Activated T-cell treated with anti-CD3 and anti-CD28 coated beads, Interleukin-2, amount 50 U/mL, for 48 hours (primary cell): ENCODE measurements at regions not wholly inside any gene's neighbourhood (a gene's known extent, or its start where the extent isn't known, plus 50 kb on each side); places are given as distances from the start of the nearest gene placed in this dataset.
"Not testable (repeated sequence)": the region's sequence is repeated elsewhere in the genome, so short reads cannot be mapped to it uniquely, and the experiment has no call there.

Experiments
- DNase-seq, 2 experiments: peaks; one replicate each; pipeline ENCODE4 v3.0.0-alpha.2; 2020

DNA sequence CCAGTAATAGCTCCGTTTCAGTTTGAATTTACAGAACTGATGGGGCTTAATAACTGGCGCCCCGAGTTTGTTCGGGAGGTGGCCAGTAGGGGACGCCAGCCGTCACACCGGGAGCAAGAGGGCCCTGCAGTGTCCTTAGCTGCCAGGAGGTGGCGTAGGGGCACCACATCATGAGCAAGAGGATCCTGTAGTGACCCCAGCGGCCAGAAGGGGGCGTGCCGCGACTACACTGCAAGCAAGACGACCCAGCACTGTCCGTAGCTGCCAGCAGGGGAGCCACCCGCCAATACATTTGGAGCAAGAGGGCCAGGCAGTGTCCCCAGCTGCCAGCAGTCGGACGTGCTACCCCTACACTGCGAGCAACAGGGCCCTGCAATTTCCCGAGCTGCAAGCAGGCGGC is 663.7 kb upstream of the B3GAT1 start:
- DNase-seq = peak; percentile 84 to 88

DNA sequence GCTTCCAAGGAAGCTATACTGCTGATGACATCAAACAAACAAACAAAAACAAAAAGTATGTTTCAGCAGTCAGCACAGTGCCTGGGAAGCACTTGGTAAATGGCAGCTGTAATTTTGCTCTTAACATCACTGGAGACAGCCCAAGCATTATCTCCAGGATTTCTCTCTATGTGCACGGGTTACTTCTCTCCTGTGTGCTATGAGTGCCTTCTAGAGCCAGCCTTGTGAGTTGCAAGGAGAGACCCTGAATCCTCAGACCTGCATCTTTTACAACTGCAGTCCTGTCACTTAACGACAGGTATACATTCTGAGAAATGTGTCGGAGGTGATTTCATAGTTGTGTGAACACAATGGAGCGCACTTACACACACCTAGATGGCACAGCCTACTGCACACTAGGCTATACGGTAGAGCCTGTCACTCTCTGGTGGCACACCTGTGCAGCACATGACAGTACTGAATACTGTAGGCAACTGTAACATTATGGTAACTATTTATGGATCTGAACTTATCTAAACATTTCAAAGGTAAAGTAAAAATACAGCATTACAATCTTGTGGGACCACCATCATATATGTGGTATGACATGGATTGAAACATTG is 662.5 kb upstream of the B3GAT1 start:
- DNase-seq = no peak

DNA sequence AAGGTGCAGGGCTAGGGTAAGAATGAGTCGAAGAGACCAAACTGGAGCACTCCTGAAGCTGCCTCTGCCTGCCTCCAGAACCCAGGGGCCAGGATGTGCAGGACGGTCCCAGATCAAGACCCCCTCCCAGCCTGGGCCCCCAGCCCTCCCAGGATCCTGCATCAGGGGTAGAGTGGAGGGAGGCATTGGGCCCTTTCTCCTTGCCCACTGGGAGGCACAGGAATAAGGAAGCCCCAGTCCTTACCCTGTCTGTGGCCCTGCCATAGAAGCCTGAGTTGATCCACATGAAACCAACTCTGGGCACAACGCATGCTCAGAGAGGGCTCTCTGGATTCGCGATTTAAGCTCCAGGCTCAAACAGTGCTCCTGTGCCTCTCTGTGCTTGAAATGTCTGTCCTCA is 661.8 kb upstream of the B3GAT1 start:
- DNase-seq = no peak

DNA sequence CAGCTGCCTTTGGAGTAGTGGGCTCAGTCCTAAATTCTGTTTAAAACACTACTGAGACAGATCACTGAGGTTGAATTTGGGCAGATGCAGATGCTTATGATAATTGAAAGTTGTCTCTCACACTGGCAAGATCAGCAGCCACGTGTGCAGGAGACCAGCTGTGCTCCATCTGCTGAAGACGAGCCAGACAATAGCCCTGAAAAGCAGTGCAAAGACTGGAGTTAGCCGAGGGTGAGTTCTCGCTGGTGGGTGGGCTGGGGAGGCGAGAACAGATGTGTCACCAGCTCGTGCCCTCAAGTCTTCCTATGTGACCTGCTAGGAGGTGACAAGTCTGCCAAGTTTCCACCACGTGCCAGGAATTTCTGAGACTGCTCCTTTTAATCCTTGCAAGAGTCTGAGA is 661.3 kb upstream of the B3GAT1 start:
- no peak for DNase-seq

DNA sequence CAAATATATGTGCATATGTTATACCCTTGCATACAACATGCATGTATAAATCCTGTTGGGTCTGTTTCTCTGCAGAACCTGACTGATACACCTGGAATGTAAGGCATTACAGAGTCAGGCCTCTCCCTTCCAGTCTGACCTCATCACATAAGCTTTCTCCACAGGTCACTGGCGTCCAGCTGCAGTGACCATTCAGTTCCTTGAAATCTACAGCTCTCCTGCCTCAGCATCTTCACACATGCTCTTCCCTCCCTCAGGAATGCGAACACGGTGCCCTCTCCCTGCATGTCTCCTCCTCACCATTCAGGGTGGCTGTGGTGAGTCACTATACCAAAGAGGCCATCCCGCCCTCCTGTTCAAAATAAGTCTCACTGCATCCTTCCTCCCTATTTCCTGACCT is 657.8 kb upstream of the B3GAT1 start:
- no peak for DNase-seq

DNA sequence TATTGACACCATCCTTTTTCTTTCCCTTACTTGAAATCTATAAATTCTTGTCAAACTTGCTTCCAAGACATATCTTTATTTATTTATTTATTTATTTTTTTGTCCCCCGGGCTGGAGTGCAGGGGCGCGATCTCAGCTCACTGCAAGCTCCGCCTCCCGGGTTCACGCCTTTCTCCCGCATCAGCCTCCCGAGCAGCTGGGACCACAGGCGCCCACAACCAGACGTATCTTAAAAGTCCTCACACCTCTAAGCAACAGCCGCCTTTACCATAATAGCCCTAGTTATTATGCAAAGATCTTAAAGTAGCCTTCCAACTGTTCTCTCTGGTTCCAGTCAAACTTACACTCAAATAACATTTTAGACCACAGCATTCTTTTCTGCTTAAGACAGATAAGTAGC is 657.0 kb upstream of the B3GAT1 start:
- no peak for DNase-seq

DNA sequence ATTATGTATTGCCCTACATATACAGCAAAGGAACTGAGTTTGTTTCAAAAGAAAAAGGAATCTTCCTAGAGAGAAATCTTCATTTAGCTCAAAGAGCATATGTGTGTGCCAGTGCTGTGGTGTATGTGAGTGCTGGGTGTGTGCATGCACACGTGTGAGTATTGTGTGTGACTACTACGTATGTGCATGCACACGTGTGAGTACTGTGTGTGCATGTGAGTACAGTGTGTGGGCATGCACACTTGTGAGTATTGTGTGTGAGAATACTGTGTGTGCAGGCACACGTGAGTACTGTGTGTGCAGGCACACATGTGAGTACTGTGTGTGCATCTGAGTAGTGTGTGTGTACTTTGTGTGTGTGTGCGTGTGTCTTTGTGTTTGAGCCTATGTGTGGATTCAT is 651.0 kb upstream of the B3GAT1 start:
- DNase-seq = no peak

DNA sequence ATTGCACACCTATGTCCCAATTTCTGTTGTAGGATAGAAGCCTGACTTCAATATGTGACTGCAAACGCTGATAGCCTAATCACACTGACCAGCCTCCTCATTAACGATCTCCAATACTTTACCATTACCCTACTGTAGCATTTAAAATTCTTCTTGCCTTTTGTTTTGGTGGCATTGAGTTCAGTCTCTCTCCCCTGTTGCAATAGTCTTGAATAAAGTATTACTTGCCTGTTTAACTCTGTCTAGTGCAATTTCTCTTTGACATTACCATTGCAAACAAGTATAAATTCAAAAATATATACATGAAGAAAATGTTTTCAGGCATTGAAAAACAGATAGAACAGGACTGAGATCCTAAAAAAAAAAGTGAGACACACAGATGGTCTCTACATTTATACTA is 649.1 kb upstream of the B3GAT1 start:
- DNase-seq = no peak

DNA sequence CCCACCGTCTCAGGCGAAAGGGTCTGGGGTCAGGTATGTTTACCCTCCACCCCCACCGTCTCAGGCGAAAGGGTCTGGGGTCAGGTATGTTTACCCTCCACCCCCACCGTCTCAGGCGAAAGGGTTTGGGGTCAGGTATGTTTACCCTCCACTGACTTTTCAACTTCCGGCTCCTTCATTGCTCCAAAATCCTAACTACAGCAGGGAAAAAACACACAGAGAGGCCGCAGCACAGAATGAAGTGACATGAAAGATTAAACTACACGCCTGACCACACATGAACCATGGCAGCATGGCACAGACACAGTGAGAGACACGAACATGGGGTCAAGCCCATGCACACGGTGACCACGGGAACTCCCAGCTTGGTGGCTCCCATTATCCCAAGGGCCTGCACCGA is 634.9 kb upstream of the B3GAT1 start:
- DNase-seq = no peak

DNA sequence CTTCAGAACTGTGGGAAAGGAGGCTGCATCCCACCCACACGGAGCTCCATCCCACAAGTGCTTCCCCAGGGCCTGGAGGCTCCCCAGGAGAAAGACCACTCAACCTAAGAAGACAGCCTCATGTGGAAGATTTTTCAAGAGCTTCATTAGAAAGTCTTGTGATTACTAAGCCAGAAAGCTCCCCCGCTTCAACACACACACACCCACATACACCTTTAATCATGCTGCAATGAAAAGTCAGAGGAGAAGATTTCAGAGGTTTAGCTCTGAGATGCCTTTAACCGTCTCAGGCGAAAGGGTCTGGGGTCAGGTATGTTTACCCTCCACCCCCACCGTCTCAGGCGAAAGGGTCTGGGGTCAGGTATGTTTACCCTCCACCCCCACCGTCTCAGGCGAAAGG is 634.5 kb upstream of the B3GAT1 start:
- DNase-seq = no peak

DNA sequence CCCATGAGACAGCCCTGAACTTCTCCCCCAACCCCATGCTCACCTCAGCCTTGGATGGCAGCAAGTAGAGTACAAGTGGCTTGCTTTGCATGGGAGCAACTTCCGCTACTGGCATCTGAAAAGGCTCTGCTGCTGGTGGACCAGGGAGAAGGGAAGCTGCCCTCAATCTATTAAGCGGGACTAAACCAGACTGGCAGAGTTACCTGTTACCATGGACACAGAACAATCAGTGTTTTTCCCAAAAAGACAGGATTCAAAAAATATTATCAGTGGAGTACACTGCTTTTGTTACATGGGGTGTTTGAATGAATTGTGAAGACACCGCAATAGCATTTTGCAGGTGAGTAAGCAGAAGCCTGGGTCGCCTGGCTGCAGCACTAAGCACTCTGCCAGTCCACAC is 631.4 kb upstream of the B3GAT1 start:
- DNase-seq = no peak

DNA sequence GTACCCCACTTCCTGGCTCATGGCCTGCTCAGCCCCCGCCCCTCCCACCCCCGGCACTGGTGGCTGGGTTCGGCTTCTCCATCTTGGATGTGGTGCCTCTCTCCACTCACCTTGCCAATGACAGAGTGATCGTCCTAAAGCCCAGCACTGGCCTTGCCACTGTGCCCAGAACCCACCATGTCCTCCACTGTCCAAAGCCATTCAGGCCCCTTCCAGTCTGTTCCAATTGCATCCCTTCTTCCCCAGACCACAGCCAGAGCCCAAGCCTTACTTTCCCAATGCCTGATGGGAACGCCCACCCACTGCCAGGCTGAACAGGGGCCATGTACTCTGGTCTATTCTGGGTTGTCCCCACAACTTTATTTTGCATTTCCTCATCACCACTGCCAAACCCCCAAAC is 625.8 kb upstream of the B3GAT1 start:
- no peak for DNase-seq

DNA sequence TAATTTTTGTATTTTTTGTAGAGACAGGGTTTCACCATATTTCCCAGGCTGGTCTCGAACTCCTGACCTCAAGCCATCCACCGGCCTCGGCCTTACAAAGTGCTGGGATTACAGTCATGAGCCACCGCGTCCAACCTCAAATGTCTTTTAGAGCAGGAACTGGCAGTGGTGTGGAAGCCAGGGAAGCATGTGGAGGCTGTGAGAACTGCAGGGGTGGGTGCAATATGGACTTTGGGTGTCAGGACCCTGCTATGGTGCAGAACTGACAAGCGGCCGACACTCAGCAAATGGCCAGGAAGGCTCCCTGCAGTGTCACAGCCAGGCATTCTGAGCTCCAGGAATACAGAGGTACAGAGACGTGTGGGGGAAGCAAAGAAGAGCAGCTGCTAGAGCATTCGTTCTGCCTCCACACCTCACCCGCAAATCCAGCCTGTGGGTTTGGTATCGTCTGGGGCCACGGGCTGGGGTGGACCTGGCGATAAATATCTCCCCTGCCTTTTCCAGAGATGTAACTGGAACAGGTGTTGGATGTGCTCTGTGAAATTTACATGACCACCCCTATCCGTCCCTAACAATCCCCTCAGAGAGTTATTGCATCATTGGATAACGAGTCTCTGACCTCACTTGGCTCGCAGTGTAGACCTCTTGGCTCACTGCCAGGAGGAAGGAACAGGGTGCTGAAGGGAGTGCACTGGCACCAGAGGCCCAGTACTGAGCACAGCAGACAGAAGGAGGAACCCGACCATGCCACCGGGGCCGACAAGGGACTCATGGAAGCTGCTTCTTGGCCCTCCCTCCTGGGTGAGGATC is 624.7 kb upstream of the B3GAT1 start:
- DNase-seq = no peak

DNA sequence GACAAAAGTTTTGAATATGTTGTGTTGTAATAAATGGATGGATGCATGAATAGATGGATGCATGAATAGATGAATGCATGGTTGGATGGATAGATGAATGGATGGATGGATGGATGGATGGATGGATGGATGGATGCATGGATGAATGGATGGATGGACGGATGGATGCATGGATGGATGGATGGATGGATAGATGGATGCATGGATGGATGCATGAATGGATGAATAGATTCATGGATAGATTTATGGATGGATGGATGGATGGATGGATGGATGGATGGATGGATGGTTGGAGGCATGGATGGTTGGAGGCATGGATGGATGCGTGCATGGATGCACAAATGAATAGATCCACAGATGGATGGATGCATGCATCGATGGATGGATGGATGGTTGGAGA is 623.2 kb upstream of the B3GAT1 start:
- no peak for DNase-seq

DNA sequence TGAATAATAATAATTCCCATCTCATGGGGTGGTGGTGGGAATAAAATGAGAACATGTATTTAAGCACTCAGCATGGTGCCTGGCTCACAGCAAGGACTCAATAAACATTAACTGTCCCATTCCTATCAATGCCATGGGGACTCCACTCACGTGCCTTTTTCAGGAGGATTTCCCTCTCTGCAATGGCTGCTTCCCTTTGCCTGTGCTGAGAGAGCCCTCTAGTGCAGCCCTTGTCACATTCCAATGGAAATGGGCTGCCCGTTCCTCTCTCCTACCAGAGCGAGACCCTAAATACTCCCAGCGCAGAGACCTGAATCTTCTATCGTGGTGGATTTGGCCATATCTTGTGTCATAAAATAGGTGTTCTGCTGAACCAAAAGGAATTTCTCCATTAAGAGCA is 621.5 kb upstream of the B3GAT1 start:
- DNase-seq = no peak

DNA sequence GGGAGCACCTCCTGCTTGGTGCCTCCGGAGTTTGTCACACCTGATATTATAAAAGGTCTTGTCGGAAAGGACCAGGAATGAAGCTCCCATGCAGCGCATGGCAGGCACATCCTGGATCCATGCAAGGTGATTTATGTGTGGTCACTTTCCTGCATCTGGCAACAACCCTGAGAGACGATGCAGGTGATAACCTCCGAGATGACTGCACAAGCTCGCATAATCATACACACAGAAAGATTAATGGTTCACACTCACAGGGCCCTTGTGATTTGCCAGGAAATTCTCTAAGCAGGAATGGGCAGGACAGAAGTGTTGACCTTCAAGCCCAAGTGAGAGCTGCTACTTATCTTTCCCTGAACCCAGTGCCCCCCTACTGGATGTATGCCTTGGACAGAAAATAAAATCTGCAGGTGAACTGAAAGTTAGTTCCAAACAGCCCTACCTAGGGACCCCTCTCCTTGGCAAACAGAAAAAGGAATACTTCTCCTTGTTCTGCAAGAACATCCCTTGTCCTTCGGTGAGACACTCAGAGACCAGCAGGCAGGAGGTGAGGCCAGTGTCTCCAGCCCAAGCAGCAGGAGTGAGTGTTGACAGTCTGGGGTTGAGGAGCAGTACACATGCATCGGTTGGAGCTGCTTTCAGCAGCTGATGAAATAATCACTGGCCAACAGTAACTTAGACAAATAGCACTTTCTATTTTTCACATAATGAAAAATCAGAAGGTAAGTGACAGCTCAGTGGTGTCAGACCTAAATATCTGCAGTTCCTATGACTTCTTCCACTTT is 619.4 kb upstream of the B3GAT1 start:
- no peak for DNase-seq

DNA sequence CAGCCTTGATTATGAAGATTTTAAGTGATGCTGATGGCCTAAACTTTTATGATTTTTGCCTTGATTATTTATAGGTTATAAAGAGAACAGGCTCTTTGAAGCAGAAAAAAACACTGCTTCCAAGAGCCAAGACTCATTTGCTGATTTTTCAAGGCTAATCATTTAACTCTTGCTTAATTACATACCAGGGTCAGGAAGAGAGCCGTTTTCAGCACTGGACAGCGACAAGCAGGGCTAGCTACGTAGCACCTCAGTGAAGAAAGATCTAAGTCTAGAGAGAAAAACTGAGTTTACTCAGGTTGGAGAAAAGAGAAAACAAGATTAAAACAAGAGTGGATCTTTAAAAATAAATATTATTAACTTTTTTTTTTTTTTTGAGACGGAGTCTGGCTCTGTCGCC is 615.4 kb upstream of the B3GAT1 start:
- no peak for DNase-seq

DNA sequence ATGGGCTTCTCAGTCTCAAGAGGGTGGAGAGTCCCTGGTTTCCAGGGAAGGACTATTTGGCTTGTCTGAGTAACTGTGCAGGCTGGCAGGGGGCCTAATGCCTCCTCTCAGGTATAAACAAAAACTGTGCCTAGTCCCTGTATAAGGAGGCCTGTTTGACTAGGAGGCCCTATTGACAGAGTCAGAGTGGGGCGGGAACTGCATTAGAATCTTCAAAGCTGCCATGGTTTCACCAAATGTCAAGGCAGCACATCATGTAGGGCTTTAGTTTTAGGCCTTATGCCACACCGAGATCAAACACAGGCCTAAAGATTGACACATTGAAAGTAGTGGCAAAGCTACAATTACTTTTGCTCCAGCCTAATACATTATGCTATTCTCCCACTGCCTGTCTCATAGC is 611.5 kb upstream of the B3GAT1 start:
- no peak for DNase-seq

DNA sequence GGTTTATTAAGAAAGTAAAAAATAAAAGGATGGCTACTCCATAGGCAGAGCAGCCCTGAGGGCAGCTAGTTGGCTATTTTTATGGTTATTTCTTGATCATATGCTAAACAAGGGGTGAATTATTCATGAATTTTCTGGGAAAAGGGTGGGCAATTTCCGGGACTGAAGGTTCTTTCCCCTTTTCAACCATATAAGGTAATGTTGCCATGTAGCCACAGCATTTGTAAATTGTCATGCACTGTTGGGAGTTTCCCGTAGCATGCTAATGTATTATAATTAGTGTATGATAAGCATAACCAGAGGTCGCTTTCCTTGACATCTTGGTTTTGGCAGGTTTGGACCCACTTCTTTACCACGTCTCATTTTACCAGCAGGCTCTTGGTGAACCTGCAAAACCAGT is 610.4 kb upstream of the B3GAT1 start:
- DNase-seq = no peak

DNA sequence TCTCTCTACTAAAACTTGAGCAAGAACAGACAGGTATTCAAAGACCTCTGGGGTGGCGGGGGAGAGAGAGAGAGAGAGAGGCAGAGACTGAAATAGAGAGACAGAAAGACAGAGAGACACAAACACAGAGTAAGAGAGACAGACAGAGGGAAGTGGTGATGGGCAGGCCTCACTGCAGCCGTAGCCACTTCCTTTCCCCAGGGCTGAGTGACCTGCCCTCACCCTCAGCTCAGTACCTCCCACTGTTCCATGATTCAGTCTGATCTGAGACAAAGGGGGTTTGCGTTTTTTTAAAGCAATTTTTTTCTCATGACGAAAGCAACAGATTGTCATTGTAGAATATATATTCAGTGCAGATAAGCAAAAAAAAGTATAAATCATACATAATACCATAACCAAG is 607.9 kb upstream of the B3GAT1 start:
- no peak for DNase-seq

DNA sequence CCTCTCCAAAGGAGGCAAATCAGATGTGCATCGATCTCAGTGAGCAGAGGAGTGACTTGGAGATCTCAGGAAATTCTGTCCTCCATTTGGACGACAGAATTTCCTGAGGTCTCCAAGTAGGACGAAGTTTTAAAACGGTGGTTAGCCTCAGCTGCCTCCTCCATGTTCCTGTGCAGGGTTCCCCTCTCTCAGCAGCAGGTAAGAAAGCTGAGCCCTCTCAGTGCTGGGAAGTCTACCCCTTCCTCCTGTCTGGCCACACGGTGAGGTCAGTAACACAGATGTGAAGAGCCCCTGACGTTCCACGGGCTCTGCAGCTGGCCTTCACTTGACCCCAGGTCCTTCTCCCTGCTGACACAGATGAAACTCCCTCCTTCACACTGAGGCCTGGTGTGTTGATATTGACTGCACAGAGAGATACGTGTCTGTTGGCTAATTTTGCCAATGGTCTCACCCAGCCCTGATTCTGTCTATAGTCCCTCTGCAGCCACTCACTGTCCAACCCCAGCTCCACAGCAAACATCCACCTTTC is 607.4 kb upstream of the B3GAT1 start:
- no peak for DNase-seq

DNA sequence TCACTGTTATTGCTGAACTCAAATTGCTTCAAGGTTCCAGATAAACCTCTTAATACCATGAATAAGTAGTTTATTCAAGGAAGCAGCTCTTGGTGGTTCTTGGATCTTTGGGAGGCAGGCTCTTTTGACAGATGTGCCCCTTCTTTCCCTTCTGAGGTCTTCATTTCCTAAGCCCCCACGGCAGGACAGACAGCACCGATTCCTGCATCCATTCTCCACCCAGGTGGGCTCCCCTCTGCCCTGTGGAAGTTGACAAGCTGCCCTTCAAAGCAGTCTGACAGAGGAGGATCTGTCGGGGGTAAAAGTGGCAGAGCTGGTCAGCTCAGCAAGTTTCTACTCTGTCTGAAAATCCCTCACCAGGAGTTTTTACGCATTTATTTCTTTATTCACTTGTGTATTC is 605.3 kb upstream of the B3GAT1 start:
- no peak for DNase-seq

DNA sequence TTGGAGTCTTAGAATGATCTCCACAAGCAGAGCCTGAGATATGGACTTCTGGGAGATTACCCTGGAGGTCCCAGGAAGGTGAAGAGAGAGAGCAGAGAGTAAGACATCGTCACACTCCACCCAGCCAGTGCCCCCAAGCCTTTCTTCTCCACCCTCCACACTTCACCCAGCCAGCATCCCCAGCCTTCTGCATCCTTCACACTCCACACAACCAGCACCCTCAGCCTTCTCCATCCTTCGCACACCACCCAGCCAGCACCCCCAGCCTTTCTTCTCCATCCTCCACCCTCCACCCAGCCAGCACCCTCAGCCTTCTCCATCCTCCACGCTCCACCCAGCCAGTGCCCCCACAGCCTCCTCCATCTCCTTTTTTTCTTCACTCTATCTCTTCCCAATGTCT is 603.9 kb upstream of the B3GAT1 start:
- no peak for DNase-seq

DNA sequence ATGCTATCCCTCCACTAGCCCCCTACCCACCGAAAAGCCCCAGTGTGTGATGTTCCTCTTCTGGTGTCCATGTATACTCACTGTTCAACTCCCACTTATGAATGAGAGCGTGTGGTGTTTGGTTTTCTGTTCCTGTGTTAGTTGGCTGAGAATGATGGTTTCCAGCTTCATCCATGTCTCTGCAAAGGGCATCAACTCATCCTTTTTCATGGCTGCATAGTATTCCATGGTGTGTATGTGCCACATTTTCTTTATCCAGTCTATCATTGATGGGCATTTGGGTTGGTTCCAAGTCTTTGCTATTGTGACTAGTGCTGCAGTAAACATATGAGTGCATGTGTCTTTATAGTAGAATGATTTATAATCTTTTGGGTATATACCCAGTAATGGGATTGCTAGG is 599.3 kb upstream of the B3GAT1 start:
- DNase-seq = not testable (repeated sequence)
